HCT116 (cell line): ENCODE measurements at regions not wholly inside any gene's neighbourhood (a gene's known extent, or its start where the extent isn't known, plus 50 kb on each side); places are given as distances from the start of the nearest gene placed in this dataset.

Experiments
- ATAC-seq: fragments of 200-7000 bp; cut with Tn5 transposase; 2 replicates; pipeline ENCODE4 v1.9.1; 2020; ENCODE audit warnings: mild to moderate bottlenecking, moderate library complexity
- BruUV-seq: library from RNA; stranded (reverse); fragments of 400-500 nt; replicated peaks from 2 replicates; lab custom pipeline; 2021; lab: Mats Ljungman, UMichigan
- CTCF ChIA-PET: fragments of 300-600 bp; sonication (Branson Sonifier 250); formaldehyde crosslinking; loops from one replicate; lab custom pipeline; 2021; ENCODE audit warnings: antibody characterized with exemption; lab: Charles Lee
- POLR2A ChIA-PET: fragments of 300-600, 350-600 bp; sonication (Branson Sonifier 250); formaldehyde crosslinking; loops from one replicate; lab custom pipeline; 2021; ENCODE audit warnings: antibody characterized with exemption; lab: Charles Lee
- RAD21 ChIA-PET, 2 experiments: fragments of 300-600 bp; sonication (Branson Sonifier 250); formaldehyde crosslinking; loops; one replicate each; lab custom pipeline; 2023; ENCODE audit warnings: low total read pairs in 2 of 2; ENCODE audit not compliant: uncharacterized antibody in 2 of 2, unreplicated experiment in 2 of 2, low non-redundant PET in 1 of 2; lab: Charles Lee
- DNase-seq: peaks from one replicate; pipeline ENCODE4 v3.0.0-alpha.2; 2010; ENCODE audit warnings: low read depth, low spot score
- H2AFZ ChIP-seq: fragments of 200-600 bp; shearing (Covaris generic), sonication (generic); 2 replicates; pipeline ENCODE4 v1.6.1; 2017; ENCODE audit warnings: low read depth, mixed run types, mixed read lengths, antibody characterized with exemption, low read length; ENCODE audit not compliant: poor library complexity, severe bottlenecking
- H3K27ac ChIP-seq: 2 replicates; pipeline ENCODE4 v1.5.1; 2012; ENCODE audit warnings: low read depth, low read length
- H3K27me3 ChIP-seq: fragments of 200-600 bp; sonication (generic); 2 replicates; pipeline ENCODE4 v1.6.1; 2016; ENCODE audit warnings: mixed run types, low read length, mixed read lengths; ENCODE audit not compliant: insufficient read depth
- H3K36me3 ChIP-seq, 2 experiments: fragments of 200-500 bp in 1 of 2; fragments of 200-600 bp in 1 of 2; sonication (Bioruptor generic) in 1 of 2; sonication (generic) in 1 of 2; 2 replicates each; pipeline versions ENCODE4 v1.5.1 to v1.6.1; 2014 to 2016; ENCODE audit warnings: low read length in 2 of 2, inconsistent platforms in 1 of 2, mixed read lengths in 1 of 2, mixed run types in 1 of 2; ENCODE audit not compliant: insufficient read depth in 2 of 2, control insufficient read depth in 1 of 2
- H3K4me1 ChIP-seq, 2 experiments: fragments of 200-600 bp in 1 of 2; sonication (generic) in 1 of 2; 2 replicates each; pipeline versions ENCODE4 v1.5.1 to v1.6.1; 2012 to 2017; ENCODE audit warnings: low read length in 2 of 2, inconsistent platforms in 1 of 2, mild to moderate bottlenecking in 1 of 2, mixed read lengths in 1 of 2, mixed run types in 1 of 2, moderate library complexity in 1 of 2; ENCODE audit not compliant: insufficient read depth in 2 of 2, control insufficient read depth in 1 of 2
- H3K4me2 ChIP-seq: fragments of 200-600 bp; sonication (generic); 2 replicates; pipeline ENCODE4 v1.6.1; 2017; ENCODE audit warnings: mixed run types, low read length, mixed read lengths
- H3K4me3 ChIP-seq, 2 experiments: fragments of 200-600 bp in 1 of 2; sonication (generic) in 1 of 2; replicated peaks in 1 of 2; 2 replicates each; pipeline ENCODE4 v1.5.1; 2011 to 2016; ENCODE audit warnings: low read length in 2 of 2, control low read depth in 1 of 2, low read depth in 1 of 2, mild to moderate bottlenecking in 1 of 2, mixed read lengths in 1 of 2, mixed run types in 1 of 2
- H3K79me2 ChIP-seq: fragments of 200-600 bp; sonication (generic); 2 replicates; pipeline ENCODE4 v1.6.1; 2017; ENCODE audit warnings: mild to moderate bottlenecking, mixed run types, low read length, moderate library complexity, mixed read lengths; ENCODE audit not compliant: insufficient read depth
- H3K9ac ChIP-seq: fragments of 200-600 bp; sonication (generic); 2 replicates; pipeline ENCODE4 v1.6.1; 2016; ENCODE audit warnings: low read length, mixed read lengths
- H3K9me2 ChIP-seq: fragments of 200-600 bp; sonication (generic), shearing (Covaris generic); 2 replicates; pipeline ENCODE4 v1.6.1; 2017; ENCODE audit warnings: mixed run types, mild to moderate bottlenecking, moderate library complexity; ENCODE audit not compliant: insufficient read depth
- H3K9me3 ChIP-seq, 2 experiments: fragments of 200-500 bp in 1 of 2; fragments of 200-600 bp in 1 of 2; sonication (Bioruptor generic) in 1 of 2; sonication (generic) in 1 of 2; 2 replicates each; pipeline ENCODE4 v1.6.1; 2014 to 2017; ENCODE audit warnings: low read length in 2 of 2, mixed read lengths in 2 of 2, inconsistent platforms in 1 of 2, low read depth in 1 of 2, mild to moderate bottlenecking in 1 of 2, mixed run types in 1 of 2, moderate library complexity in 1 of 2; ENCODE audit not compliant: control insufficient read depth in 1 of 2, insufficient read depth in 1 of 2
- H4K20me1 ChIP-seq: fragments of 200-600 bp; sonication (generic), shearing (Covaris generic); 2 replicates; pipeline ENCODE4 v1.6.1; 2017; ENCODE audit warnings: mixed run types, mild to moderate bottlenecking, moderate library complexity; ENCODE audit not compliant: insufficient read depth
- EGR1 ChIP-seq: IDR thresholded peaks from 2 replicates; pipeline ENCODE4 v1.6.1; 2012; ENCODE audit warnings: low read depth
- EZH2phosphoT487 ChIP-seq: fragments of 200-600 bp; IDR thresholded peaks from 2 replicates; pipeline ENCODE4 v1.6.1; 2018; ENCODE audit warnings: antibody characterized with exemption, borderline replicate concordance
- FOSL1 ChIP-seq: IDR thresholded peaks from 2 replicates; pipeline ENCODE4 v1.6.1; 2012; ENCODE audit warnings: low read depth
- JUND ChIP-seq: IDR thresholded peaks from 2 replicates; pipeline ENCODE4 v1.6.1; 2012
- POLR2A ChIP-seq: IDR thresholded peaks from 2 replicates; pipeline ENCODE4 v1.7.0; 2011; ENCODE audit warnings: borderline replicate concordance; ENCODE audit not compliant: insufficient read depth, insufficient read length; ENCODE audit errors: extremely low read depth
- POLR2AphosphoS5 ChIP-seq: IDR thresholded peaks from 2 replicates; pipeline ENCODE4 v1.6.1; 2011; ENCODE audit warnings: mild to moderate bottlenecking, low read depth, low read length, moderate library complexity
- SP1 ChIP-seq: IDR thresholded peaks from 2 replicates; pipeline ENCODE4 v1.6.1; 2012; ENCODE audit warnings: low read depth
- YY1 ChIP-seq: IDR thresholded peaks from 2 replicates; pipeline ENCODE4 v1.6.1; 2011; ENCODE audit warnings: low read length, low read depth, moderate library complexity, mild to moderate bottlenecking; ENCODE audit not compliant: insufficient replicate concordance; ENCODE audit errors: extremely low read depth
- intact Hi-C: fragments of 100-400 bp; cut with micrococcal nuclease; formaldehyde crosslinking; loops from 2 replicates; pipeline ENCODE4 v1.10.0; 2022

- ChIA-PET RAD21 (no interaction called here), POLR2A (no interaction called here), CTCF (no interaction called here)
- Histone ChIP-seq H3K4me1 (no peaks in the 10 kb centered on the region), H3K9ac (no peak overlapping the region), H2AFZ (no peak overlapping the region), H4K20me1 (no peaks in the 10 kb centered on the region), H3K9me3 (no peaks in the 10 kb centered on the region)
- no peak for ATAC-seq
- intact Hi-C loops = no loop called here
- BruUV-seq = no TSS peak
- no peak for TF ChIP-seq POLR2A
- no peak for TF ChIP-seq POLR2AphosphoS5
- no peak for TF ChIP-seq YY1
- no peak for TF ChIP-seq EZH2phosphoT487
- TF ChIP-seq, all 23 proteins: peak for 0
- DNase-seq = no peak
- no peaks in the 10 kb centered on the region for H3K27me3 ChIP-seq
- H3K9me2 ChIP-seq = no peaks in the 10 kb centered on the region
- no peak overlapping the region for H3K4me3 ChIP-seq
- H3K79me2 ChIP-seq = no peaks in the 10 kb centered on the region
- H3K36me3 ChIP-seq = no peaks in the 10 kb centered on the region
- no peak overlapping the region for H3K27ac ChIP-seq
- no peak overlapping the region for H3K4me2 ChIP-seq
These were observed 64.2 kb downstream of the FAM43A start for GRCh38 chr3:194749631-194750490.

- Histone ChIP-seq H3K4me1 (no peaks in the 10 kb centered on the region), H3K9ac (no peak overlapping the region), H3K9me2 (no peaks in the 10 kb centered on the region), H3K4me3 (no peak overlapping the region), H4K20me1 (no peaks in the 10 kb centered on the region), H3K9me3 (no peaks in the 10 kb centered on the region), H3K79me2 (no peaks in the 10 kb centered on the region), H3K27ac (no peak overlapping the region), H3K27me3 (no peaks in the 10 kb centered on the region), H2AFZ (no peak overlapping the region), H3K4me2 (no peak overlapping the region), H3K36me3 (no peaks in the 10 kb centered on the region)
- ATAC-seq (no peak), DNase-seq (no peak)
- no peak for TF ChIP-seq SP1
- no peak for TF ChIP-seq EGR1
- no peak for TF ChIP-seq FOSL1
- no peak for TF ChIP-seq JUND
- no peak for TF ChIP-seq EZH2phosphoT487
- CTCF ChIA-PET = no interaction called here
- POLR2A ChIA-PET = no interaction called here
- RAD21 ChIA-PET = no interaction called here
- intact Hi-C loops = no loop called here
- no TSS peak for BruUV-seq
These were observed 64.8 kb downstream of the FAM43A start for GRCh38 chr3:194750491-194750828.
